ENCODE measurements at regions not wholly inside any gene's neighbourhood (a gene's known extent, or its start where the extent isn't known, plus 50 kb on each side); places are given as distances from the start of the nearest gene placed in this dataset.
"Not testable (repeated sequence)": the region's sequence is repeated elsewhere in the genome, so short reads cannot be mapped to it uniquely, and the experiment has no call there.

DNA sequence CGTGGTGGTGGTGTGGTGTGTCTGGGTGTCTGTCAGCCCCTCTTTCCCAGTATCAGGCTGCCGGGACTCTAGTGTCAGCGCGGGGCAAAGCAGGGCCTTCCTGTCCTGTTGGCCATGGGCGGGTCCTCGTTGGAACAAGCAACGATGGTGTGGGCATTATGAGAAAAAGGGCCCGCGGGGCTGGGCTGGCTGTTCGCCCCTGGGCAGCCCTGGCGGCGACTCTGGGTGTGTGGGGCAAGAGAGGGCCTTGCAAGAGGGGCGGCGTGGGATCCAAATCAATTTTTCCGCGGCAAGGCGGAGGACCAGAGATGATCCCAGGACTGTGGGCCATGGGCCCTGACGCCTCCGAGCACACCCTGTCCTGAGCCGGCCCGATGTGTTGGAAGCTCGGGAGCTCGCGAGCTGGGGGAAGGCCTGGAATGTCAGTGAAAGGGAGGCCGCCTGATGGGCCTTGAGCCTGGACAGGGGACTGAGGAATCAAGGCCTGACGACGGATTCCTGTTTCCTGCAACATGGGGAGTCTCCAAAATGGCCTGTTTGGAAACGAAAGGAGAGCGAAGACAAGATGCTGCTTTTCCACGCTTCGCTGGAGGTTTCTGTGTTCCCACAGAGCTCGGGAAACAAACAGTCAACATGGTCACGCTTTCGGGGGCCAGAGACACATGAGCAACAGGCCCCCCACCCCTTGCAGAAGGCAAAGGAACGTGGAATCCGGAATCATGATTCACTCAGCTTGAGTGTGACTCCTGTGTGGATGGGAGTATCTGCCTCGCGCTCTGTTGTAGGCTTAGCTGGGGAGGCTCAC lies 364.7 kb upstream of the DEFB115 start:
- intact Hi-C loops (cut with DNase I) = no loop called here
- H3K36me3 ChIP-seq = no peaks in the 10 kb centered on the region
- H3K4me1 ChIP-seq = no peaks in the 10 kb centered on the region
- WGBS = 44% methylated on average over 28 of the region's 38 CpGs
- peaks cover 0 to 8% (median 4%) of the 10 kb centered on the region in 4 donors for H3K9me3 ChIP-seq
- H3K27ac ChIP-seq (replicated peaks in 1 of 4) = no peak overlapping the region
- no peak for DNase-seq (ENCODE audit: extremely low spot score)
- H3K27me3 ChIP-seq = peaks cover 0 to 67% (median 2%) of the 10 kb centered on the region in 4 donors
- no peak overlapping the region for H3K4me3 ChIP-seq
- TF ChIP-seq CTCF (IDR thresholded peaks at IDR 0.05) (no peak), POLR2AphosphoS5 (IDR thresholded peaks at IDR 0.05) (no peak), EP300 (IDR thresholded peaks at IDR 0.05) (no peak), POLR2A (IDR thresholded peaks at IDR 0.05; ENCODE audit: low read depth) (no peak)

DNA sequence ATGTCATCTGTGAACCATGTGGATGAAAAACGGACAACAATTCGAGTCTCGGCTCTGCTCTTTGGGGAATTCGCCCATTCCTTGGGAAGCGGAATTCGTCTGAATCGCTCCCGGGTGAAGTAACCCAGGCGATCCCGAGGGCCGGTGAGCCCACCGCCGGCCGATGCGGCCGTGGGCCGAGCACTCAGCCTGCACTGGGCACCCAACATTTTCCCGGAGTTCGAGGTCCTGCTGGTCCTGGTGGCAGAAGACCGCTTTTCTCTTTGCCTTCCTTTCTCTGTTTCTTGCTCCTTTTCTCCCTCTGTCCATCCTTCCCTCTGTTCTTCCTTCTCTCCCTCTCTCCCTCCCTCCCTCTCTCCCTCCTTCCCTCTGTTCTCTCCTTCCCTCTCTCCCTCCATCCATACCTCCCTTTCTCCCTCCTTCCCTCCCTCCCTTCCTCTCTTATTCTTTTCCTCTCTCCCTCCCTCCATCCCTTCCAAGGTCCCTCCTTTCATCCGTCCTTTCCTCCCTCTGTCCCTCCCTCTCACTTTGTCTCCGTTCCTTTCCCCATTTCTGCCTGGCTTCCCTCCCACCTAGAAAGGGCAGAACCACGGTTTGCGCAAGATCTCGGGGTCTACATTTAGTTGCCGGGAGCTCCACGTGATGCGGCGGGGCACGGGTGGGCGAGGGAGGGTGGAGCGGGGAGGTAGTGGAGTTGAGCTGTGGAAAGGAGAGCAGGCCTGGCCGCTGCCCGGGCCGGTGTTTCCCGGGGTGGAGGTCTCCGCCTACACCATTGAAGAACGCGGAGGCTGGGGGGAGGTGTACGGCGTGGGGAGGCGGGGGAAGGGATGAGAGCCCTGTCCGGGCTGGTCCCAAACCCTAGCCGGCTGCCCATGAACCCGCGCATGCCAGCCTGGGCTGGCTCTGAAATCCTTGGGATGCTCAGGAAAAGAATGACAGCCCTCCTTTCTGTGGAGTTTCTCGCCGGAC lies 363.8 kb upstream of the DEFB115 start:
- intact Hi-C loops (cut with DNase I) = not testable (repeated sequence)

GRCh38 chr20:30894707-30895353 lies 362.6 kb upstream of the DEFB115 start:
- H3K4me1 ChIP-seq; H3K36me3 ChIP-seq; intact Hi-C loops (cut with DNase I); DNase-seq (ENCODE audit: extremely low spot score); H3K4me3 ChIP-seq; H3K27ac ChIP-seq (replicated peaks in 1 of 4); H3K9me3 ChIP-seq: not testable (repeated sequence)
- peaks cover 0 to 70% (median 2%) of the 10 kb centered on the region in 4 donors for H3K27me3 ChIP-seq
- 41% methylated on average over 22 of the region's 35 CpGs for WGBS

More for the DNA sequence above, 363.8 kb upstream of the DEFB115 start:
- H3K4me3 ChIP-seq; H3K9me3 ChIP-seq; H3K36me3 ChIP-seq; DNase-seq (ENCODE audit: extremely low spot score); H3K27ac ChIP-seq (replicated peaks in 1 of 4); H3K4me1 ChIP-seq: not testable (repeated sequence)
- peaks cover 0 to 64% (median 2%) of the 10 kb centered on the region in 4 donors for H3K27me3 ChIP-seq
- 27% methylated on average over 39 of the region's 48 CpGs for WGBS

- H3K27ac ChIP-seq (replicated peaks in 1 of 4); H3K4me3 ChIP-seq; DNase-seq (ENCODE audit: extremely low spot score); H3K9me3 ChIP-seq; intact Hi-C loops (cut with DNase I); H3K36me3 ChIP-seq; H3K4me1 ChIP-seq: not testable (repeated sequence)
- H3K27me3 ChIP-seq = peaks cover 0 to 75% (median 2%) of the 10 kb centered on the region in 4 donors
- WGBS = 44% methylated on average over 5 of the region's 25 CpGs
Measured at GRCh38 chr20:30895354-30895711, 362.1 kb upstream of the DEFB115 start.

GRCh38 chr20:30899370-30900079 lies 357.9 kb upstream of the DEFB115 start:
- H3K27ac ChIP-seq (replicated peaks in 1 of 4); H3K4me3 ChIP-seq; H3K36me3 ChIP-seq; intact Hi-C loops (cut with DNase I); H3K9me3 ChIP-seq; DNase-seq (ENCODE audit: extremely low spot score); H3K4me1 ChIP-seq: not testable (repeated sequence)
- H3K27me3 ChIP-seq = peaks cover 0 to 50% (median 2%) of the 10 kb centered on the region in 4 donors
- 29% methylated on average over 34 of the region's 41 CpGs for WGBS

- H3K4me3 ChIP-seq; H3K9me3 ChIP-seq; DNase-seq (ENCODE audit: extremely low spot score); H3K36me3 ChIP-seq; intact Hi-C loops (cut with DNase I); H3K27ac ChIP-seq (replicated peaks in 1 of 4); H3K4me1 ChIP-seq: not testable (repeated sequence)
- WGBS = 49% methylated on average over 14 of the region's 30 CpGs
- H3K27me3 ChIP-seq = peaks cover 0 to 43% (median 0%) of the 10 kb centered on the region in 4 donors
Measured at GRCh38 chr20:30900080-30900719, 357.3 kb upstream of the DEFB115 start.

DNA sequence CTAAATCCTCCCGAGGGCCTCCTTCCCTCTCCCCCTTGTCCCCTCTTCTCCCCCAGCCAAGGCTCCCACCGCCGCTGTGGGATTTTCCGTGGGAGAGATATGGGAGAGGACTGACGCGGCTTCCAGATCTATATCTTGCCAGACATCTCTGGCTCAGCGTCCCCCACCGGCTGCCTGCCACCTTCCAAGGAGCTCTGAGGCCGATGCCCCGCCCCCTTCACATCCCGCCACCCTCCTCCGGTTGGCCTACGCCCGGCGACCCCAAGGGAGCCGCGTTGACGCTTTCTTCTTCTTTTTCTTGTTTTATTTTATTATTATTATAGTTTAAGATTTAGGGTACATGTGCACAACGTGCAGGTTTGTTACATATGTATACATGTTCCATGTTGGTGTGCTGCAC lies 352.2 kb upstream of the DEFB115 start:
- H3K4me3 ChIP-seq; H3K36me3 ChIP-seq; H3K27ac ChIP-seq (replicated peaks in 1 of 4); DNase-seq (ENCODE audit: extremely low spot score); intact Hi-C loops (cut with DNase I); H3K4me1 ChIP-seq: not testable (repeated sequence)
- peaks cover 0 to 13% (median 3%) of the 10 kb centered on the region in 4 donors for H3K9me3 ChIP-seq
- 87% methylated on average over 19 of the region's 19 CpGs for WGBS
- H3K27me3 ChIP-seq = peaks cover 0 to 11% (median 0%) of the 10 kb centered on the region in 4 donors

Measured in esophagus muscularis mucosa (tissue), 4 donors.